SK-N-SH (cell line): ENCODE measurements at regions not wholly inside any gene's neighbourhood (a gene's known extent, or its start where the extent isn't known, plus 50 kb on each side); places are given as distances from the start of the nearest gene placed in this dataset.

Experiments used
- CTCF ChIA-PET: fragments of 300-600, 350-600 bp; formaldehyde crosslinking; extraction: SDS; loops from one replicate; lab custom pipeline; 2021; lab: Yijun Ruan, JAX
- POLR2A ChIA-PET: fragments of 350-600 bp; sonication (Branson Sonifier 250); formaldehyde crosslinking; extraction: SDS; loops from one replicate; lab custom pipeline; 2020; ENCODE audit warnings: antibody characterized with exemption, inconsistent platforms; lab: Yijun Ruan, JAX
- DNase-seq: peaks from one replicate; pipeline ENCODE4 v3.0.0; 2012
- H2AFZ ChIP-seq: fragments of 200-600 bp; sonication (generic); 2 replicates; pipeline ENCODE4 v1.8.1; 2016; ENCODE audit warnings: antibody characterized with exemption, mild to moderate bottlenecking, low read depth
- H3F3A ChIP-seq: fragments of 200-600 bp; sonication (generic); replicated peaks from 2 replicates; pipeline ENCODE3; 2016; ENCODE audit warnings: antibody characterized with exemption, mild to moderate bottlenecking; ENCODE audit not compliant: insufficient read depth
- H3K27ac ChIP-seq, 2 experiments: fragments of 200-500 bp in 1 of 2; fragments of 200-600 bp in 1 of 2; sonication (Bioruptor generic) in 1 of 2; sonication (generic), shearing (Covaris generic) in 1 of 2; 2 replicates each; pipeline versions ENCODE4 v1.5.1 to v1.6.1; 2014 to 2016; ENCODE audit warnings: low read depth in 2 of 2, inconsistent platforms in 1 of 2, low read length in 1 of 2, mild to moderate bottlenecking in 1 of 2, mixed read lengths in 1 of 2
- H3K27me3 ChIP-seq: fragments of 200-600 bp; sonication (generic), shearing (Covaris generic); 2 replicates; pipeline ENCODE4 v1.6.1; 2016; ENCODE audit warnings: mixed run types; ENCODE audit not compliant: insufficient read depth
- H3K36me3 ChIP-seq, 2 experiments: fragments of 200-500 bp in 1 of 2; fragments of 200-600 bp in 1 of 2; sonication (Bioruptor generic) in 1 of 2; sonication (generic) in 1 of 2; replicated peaks in 1 of 2; 2 replicates each; pipeline versions ENCODE3 to v1.5.1; 2014 to 2016; ENCODE audit warnings: low read length in 1 of 2, mild to moderate bottlenecking in 1 of 2; ENCODE audit not compliant: insufficient read depth in 2 of 2, control insufficient read depth in 1 of 2
- H3K4me1 ChIP-seq, 2 experiments: fragments of 200-500 bp in 1 of 2; fragments of 200-600 bp in 1 of 2; sonication (Bioruptor generic) in 1 of 2; sonication (generic), shearing (Covaris generic) in 1 of 2; 2 replicates each; pipeline versions ENCODE4 v1.5.1 to v1.6.1; 2014 to 2016; ENCODE audit warnings: low read depth in 1 of 2, low read length in 1 of 2, mixed run types in 1 of 2; ENCODE audit not compliant: insufficient read depth in 2 of 2, control insufficient read depth in 1 of 2
- H3K4me2 ChIP-seq: fragments of 200-600 bp; sonication (generic), shearing (Covaris generic); 2 replicates; pipeline ENCODE4 v1.6.1; 2017; ENCODE audit warnings: mixed run types
- H3K4me3 ChIP-seq, 2 experiments: fragments of 200-500 bp in 1 of 2; fragments of 200-600 bp in 1 of 2; sonication (Bioruptor generic) in 1 of 2; sonication (generic), shearing (Covaris generic) in 1 of 2; 2 replicates each; pipeline versions ENCODE4 v1.5.1 to v1.8.1; 2014 to 2016; ENCODE audit warnings: low read depth in 2 of 2, inconsistent platforms in 1 of 2, low read length in 1 of 2, mild to moderate bottlenecking in 1 of 2, mixed read lengths in 1 of 2, moderate library complexity in 1 of 2
- H3K79me2 ChIP-seq: fragments of 200-600 bp; sonication (generic); 2 replicates; pipeline ENCODE4 v1.8.1; 2017; ENCODE audit warnings: mild to moderate bottlenecking; ENCODE audit not compliant: insufficient read depth
- H3K9ac ChIP-seq: fragments of 200-600 bp; sonication (generic); 2 replicates; pipeline ENCODE4 v1.6.1; 2017; ENCODE audit warnings: mixed run types
- H3K9me2 ChIP-seq: fragments of 200-600 bp; sonication (generic); 2 replicates; pipeline ENCODE4 v1.6.1; 2017; ENCODE audit warnings: mixed run types
- H3K9me3 ChIP-seq: fragments of 200-600 bp; sonication (generic); 2 replicates; pipeline ENCODE4 v1.6.1; 2017; ENCODE audit warnings: mixed run types, mild to moderate bottlenecking, moderate library complexity
- H4K20me1 ChIP-seq: fragments of 200-600 bp; sonication (generic); 2 replicates; pipeline ENCODE4 v1.6.1; 2017; ENCODE audit warnings: mild to moderate bottlenecking, mixed run types; ENCODE audit not compliant: insufficient read depth
- CHD2 ChIP-seq: fragments of 150-350 bp; IDR thresholded peaks from 2 replicates; pipeline ENCODE4 v1.6.1; 2018; ENCODE audit warnings: low read length; ENCODE audit not compliant: partially characterized antibody
- EP300 ChIP-seq, 2 experiments: IDR thresholded peaks; 2 replicates each; pipeline versions ENCODE4 v1.4.0 to v1.6.1; 2012; ENCODE audit warnings: borderline replicate concordance in 1 of 2, low read depth in 1 of 2, low read length in 1 of 2
- FOSL2 ChIP-seq: IDR thresholded peaks from 2 replicates; pipeline ENCODE4 v1.4.0; 2012; ENCODE audit warnings: low read depth, mild to moderate bottlenecking, moderate library complexity, borderline replicate concordance
- FOXJ3 ChIP-seq: sonication (generic); formaldehyde crosslinking; IDR thresholded peaks from 2 replicates; pipeline ENCODE4 v1.5.1; 2020; ENCODE audit warnings: mild to moderate bottlenecking, missing genetic modification reagents
- GATA2 ChIP-seq: sonication (generic); formaldehyde crosslinking; IDR thresholded peaks from 2 replicates; pipeline ENCODE4 v1.5.0; 2020; ENCODE audit warnings: mild to moderate bottlenecking, missing genetic modification reagents
- MEF2A ChIP-seq: IDR thresholded peaks from 2 replicates; pipeline ENCODE4 v1.4.0; 2012; ENCODE audit warnings: low read depth, borderline replicate concordance
- MXI1 ChIP-seq: IDR thresholded peaks from 2 replicates; pipeline ENCODE4 v1.6.1; 2012; ENCODE audit warnings: mild to moderate bottlenecking, low read depth, low read length, improper control_type of control experiment
- RFX5 ChIP-seq: IDR thresholded peaks from 2 replicates; pipeline ENCODE4 v1.6.1; 2012; ENCODE audit warnings: mild to moderate bottlenecking, improper control_type of control experiment, low read length
- TAF1 ChIP-seq: IDR thresholded peaks from 2 replicates; pipeline ENCODE4 v1.6.1; 2012; ENCODE audit warnings: low read depth, mild to moderate bottlenecking, low read length, moderate library complexity, borderline replicate concordance
- TEAD4 ChIP-seq: IDR thresholded peaks from 2 replicates; pipeline ENCODE4 v1.4.0; 2012; ENCODE audit warnings: mild to moderate bottlenecking, borderline replicate concordance; ENCODE audit not compliant: insufficient read depth
- WGBS: methylation state at CpG from one replicate; pipeline ENCODE4 v1.1.6; 2017; ENCODE audit warnings: low lambda C conversion rate; 5-methylcytosine and 5-hydroxymethylcytosine counted together
- TF ChIP-seq, protein P1 (sequence below): IDR thresholded peaks from 2 replicates; pipeline ENCODE4 v1.4.0; 2012; ENCODE audit warnings: low read depth, borderline replicate concordance
- TF ChIP-seq, protein P2 (sequence below): fragments of 150-350 bp; IDR thresholded peaks from 2 replicates; pipeline ENCODE4 v1.6.1; 2016; ENCODE audit warnings: mild to moderate bottlenecking, low read depth, low read length
- TF ChIP-seq, protein P3 (sequence below): fragments of 150-350 bp; IDR thresholded peaks from 2 replicates; pipeline ENCODE4 v1.6.1; 2017; ENCODE audit warnings: antibody characterized with exemption, low read length, low read depth, borderline replicate concordance
- TF ChIP-seq, protein P4 (sequence below): IDR thresholded peaks from 2 replicates; pipeline ENCODE4; 2012
- TF ChIP-seq, protein P5 (sequence below): IDR thresholded peaks from 2 replicates; pipeline ENCODE4 v1.4.0; 2012; ENCODE audit warnings: low read depth, borderline replicate concordance

DNA sequence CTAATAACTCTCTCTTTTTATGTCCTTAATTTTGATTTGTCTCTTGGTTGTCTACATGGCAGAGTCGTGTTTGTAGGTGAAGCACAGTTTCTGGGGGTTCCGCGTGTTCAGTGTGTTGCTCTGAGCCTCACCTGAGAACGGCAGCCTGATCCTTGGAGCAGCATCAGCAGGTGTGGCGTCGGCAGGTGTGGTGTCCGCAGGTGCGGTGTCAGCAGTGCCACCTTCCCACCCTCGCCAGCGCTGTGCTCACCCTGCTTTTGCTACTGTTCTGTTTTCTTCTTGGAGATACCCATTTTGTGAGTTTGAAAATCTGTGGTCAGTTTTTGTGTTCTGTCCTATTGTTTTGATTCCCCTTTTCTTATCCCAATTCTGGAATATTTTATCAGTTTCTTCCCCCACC, 406.6 kb downstream of the GLRX3 start (continued):
- TF ChIP-seq GATA2 = no peak
- TF ChIP-seq, all 33 proteins: peak for 0

DNA sequence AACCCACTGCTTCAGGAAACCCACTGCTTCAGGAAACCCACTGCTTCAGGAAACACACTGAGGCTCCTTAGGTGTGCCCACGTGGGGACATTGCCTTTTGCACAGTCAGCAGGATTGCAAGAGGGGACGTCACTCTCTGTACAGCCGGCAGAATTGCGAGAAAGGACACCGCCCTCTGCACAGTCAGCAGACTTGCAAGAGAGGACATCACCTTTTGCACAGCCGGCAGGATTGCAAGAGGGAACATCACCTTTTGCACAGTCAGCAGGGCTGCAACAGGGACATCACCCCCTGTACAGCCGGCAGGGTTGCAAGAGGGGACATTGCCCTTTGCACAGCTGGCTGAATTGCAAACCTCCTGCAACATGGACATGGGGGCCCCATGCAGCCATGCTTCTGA, 407.6 kb downstream of the GLRX3 start:
- Histone ChIP-seq H3F3A (no peaks in the 10 kb centered on the region), H3K27ac (no peak overlapping the region), H3K9me2 (no peaks in the 10 kb centered on the region)
- WGBS = 50% methylated on average over 6 of the region's 7 CpGs
- TF ChIP-seq FOXJ3 (CRISPR knock-in tag) (no peak), RFX5 (no peak), EP300 (IDR thresholded peaks at IDR 0.05; ENCODE audit: borderline replicate concordance in 1 of 2, low read depth in 1 of 2, low read length in 1 of 2) (no peak), MEF2A (no peak), TEAD4 (no peak), FOSL2 (no peak), MXI1 (no peak), CHD2 (no peak), TAF1 (no peak)
- TF ChIP-seq, protein P1, sequence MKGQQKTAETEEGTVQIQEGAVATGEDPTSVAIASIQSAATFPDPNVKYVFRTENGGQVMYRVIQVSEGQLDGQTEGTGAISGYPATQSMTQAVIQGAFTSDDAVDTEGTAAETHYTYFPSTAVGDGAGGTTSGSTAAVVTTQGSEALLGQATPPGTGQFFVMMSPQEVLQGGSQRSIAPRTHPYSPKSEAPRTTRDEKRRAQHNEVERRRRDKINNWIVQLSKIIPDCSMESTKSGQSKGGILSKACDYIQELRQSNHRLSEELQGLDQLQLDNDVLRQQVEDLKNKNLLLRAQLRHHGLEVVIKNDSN = no peak
- TF ChIP-seq, protein P2, sequence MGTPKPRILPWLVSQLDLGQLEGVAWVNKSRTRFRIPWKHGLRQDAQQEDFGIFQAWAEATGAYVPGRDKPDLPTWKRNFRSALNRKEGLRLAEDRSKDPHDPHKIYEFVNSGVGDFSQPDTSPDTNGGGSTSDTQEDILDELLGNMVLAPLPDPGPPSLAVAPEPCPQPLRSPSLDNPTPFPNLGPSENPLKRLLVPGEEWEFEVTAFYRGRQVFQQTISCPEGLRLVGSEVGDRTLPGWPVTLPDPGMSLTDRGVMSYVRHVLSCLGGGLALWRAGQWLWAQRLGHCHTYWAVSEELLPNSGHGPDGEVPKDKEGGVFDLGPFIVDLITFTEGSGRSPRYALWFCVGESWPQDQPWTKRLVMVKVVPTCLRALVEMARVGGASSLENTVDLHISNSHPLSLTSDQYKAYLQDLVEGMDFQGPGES = no peak
- TF ChIP-seq, protein P3, sequence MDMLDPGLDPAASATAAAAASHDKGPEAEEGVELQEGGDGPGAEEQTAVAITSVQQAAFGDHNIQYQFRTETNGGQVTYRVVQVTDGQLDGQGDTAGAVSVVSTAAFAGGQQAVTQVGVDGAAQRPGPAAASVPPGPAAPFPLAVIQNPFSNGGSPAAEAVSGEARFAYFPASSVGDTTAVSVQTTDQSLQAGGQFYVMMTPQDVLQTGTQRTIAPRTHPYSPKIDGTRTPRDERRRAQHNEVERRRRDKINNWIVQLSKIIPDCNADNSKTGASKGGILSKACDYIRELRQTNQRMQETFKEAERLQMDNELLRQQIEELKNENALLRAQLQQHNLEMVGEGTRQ = no peak
- TF ChIP-seq, protein P4, sequence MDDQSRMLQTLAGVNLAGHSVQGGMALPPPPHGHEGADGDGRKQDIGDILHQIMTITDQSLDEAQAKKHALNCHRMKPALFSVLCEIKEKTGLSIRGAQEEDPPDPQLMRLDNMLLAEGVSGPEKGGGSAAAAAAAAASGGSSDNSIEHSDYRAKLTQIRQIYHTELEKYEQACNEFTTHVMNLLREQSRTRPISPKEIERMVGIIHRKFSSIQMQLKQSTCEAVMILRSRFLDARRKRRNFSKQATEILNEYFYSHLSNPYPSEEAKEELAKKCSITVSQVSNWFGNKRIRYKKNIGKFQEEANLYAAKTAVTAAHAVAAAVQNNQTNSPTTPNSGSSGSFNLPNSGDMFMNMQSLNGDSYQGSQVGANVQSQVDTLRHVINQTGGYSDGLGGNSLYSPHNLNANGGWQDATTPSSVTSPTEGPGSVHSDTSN = no peak
- TF ChIP-seq, protein P5, sequence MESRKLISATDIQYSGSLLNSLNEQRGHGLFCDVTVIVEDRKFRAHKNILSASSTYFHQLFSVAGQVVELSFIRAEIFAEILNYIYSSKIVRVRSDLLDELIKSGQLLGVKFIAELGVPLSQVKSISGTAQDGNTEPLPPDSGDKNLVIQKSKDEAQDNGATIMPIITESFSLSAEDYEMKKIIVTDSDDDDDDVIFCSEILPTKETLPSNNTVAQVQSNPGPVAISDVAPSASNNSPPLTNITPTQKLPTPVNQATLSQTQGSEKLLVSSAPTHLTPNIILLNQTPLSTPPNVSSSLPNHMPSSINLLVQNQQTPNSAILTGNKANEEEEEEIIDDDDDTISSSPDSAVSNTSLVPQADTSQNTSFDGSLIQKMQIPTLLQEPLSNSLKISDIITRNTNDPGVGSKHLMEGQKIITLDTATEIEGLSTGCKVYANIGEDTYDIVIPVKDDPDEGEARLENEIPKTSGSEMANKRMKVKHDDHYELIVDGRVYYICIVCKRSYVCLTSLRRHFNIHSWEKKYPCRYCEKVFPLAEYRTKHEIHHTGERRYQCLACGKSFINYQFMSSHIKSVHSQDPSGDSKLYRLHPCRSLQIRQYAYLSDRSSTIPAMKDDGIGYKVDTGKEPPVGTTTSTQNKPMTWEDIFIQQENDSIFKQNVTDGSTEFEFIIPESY = no peak
- TF ChIP-seq, all 33 proteins: peak for 0
- no peaks in the 10 kb centered on the region for H4K20me1 ChIP-seq
- no peak overlapping the region for H3K9ac ChIP-seq
- no peaks in the 10 kb centered on the region; the same call in 1 of the 2 replicates for H3K9me3 ChIP-seq
- H3K4me3 ChIP-seq = no peak overlapping the region
- H3K4me2 ChIP-seq = no peak overlapping the region
- DNase-seq = no peak
- H3K79me2 ChIP-seq = no peaks in the 10 kb centered on the region
- H3K27me3 ChIP-seq = no peaks in the 10 kb centered on the region
- H3K4me1 ChIP-seq = no peaks in the 10 kb centered on the region
- no peaks in the 10 kb centered on the region for H3K36me3 ChIP-seq
- POLR2A ChIA-PET = no interaction called here
- CTCF ChIA-PET = no interaction called here
- no peak overlapping the region for H2AFZ ChIP-seq
